SHP77 (cell line): ENCODE measurements at regions not wholly inside any gene's neighbourhood (a gene's known extent, or its start where the extent isn't known, plus 50 kb on each side); places are given as distances from the start of the nearest gene placed in this dataset.

Experiments
- DNase-seq, 2 experiments: peaks; one replicate each; lab custom pipeline; 2025; lab: John Stamatoyannopoulos, UW

DNA sequence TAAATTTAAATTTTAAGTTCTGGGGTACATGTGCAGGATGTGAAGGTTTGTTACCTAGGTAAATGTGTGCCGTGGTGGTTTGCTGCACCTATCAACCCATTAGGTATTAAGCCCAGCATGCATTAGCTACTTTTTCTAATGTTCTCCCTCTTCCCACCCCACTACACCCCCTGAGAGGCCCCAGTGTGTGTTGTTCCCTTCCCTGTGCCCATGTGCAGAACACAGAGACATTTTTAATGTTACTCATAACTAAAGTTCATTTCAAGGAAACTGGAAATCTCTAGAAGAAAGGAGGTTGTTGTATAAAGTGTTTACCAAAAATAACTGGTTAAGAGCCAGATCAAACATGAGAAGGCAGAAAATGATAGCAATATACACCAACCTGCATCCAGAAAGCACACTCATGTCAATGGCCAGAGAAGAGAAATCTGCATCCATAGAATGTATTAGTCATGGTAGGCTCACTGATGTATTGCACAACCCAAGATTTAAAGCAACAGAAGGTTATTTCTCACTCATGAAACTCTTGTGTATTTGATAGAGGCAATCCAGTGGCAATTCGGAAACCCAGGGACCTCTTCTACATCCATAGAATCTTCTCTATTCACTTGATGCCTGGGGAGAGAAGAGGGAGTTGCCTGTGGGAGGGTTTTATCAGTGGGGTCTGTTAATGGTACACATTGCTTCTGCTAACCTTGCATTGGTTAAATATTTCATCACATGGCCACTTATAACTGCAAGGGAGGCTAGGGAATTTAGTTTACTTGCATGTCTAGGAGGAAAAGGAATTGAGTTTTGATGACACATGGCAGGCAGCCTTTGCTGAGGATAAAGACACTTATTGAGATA is 321.9 kb upstream of the RASGRP1 start:
- DNase-seq: no peak

GRCh38 chr15:38888701-38889221 is 324.1 kb upstream of the RASGRP1 start:
- DNase-seq: no peak

DNA sequence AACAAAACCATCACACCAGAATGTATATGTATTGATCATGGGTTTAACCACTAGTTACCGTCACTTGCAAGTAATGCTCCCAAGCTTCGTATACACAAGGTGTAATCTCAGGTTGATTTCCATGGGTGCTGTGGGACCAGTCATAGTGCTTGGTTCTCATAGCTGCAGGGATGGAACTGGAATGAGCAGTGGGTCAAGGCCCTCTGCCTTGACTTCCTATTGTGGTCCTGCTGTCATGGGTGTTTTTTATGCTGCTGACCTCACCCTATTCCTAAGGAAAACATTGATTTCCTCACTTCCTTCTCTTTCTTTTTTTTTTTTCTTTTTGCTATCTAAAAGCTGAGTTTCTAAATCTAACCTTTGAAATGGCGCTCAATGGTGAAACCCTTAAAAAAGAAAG is 325.6 kb upstream of the RASGRP1 start:
- DNase-seq: no peak

- DNase-seq: no peak
Measured at GRCh38 chr15:38893925-38894242, 329.3 kb upstream of the RASGRP1 start.

GRCh38 chr15:38894243-38894948 is 329.8 kb upstream of the RASGRP1 start:
- DNase-seq: no peak

GRCh38 chr15:38895326-38896255 is 331.0 kb upstream of the RASGRP1 start:
- no peak for DNase-seq

DNA sequence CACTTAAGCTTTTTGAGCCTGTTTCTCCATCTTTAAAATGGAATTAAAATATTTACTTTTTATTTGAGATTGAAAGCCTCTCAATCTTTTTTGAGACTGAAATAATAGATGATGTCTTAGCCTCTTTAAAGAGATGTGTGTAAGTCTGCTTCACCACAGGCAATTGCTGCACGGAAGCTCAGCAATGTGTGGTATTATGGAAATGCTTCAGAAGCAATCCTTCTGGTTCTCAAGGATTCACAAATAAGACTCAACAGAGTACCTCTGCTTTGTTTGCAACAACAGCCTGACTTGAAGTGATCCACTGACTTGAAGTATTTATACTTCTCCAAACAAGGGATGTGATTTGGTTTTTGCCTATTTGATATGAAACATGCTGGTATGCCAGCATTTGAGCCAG is 332.0 kb upstream of the RASGRP1 start:
- DNase-seq: no peak

DNA sequence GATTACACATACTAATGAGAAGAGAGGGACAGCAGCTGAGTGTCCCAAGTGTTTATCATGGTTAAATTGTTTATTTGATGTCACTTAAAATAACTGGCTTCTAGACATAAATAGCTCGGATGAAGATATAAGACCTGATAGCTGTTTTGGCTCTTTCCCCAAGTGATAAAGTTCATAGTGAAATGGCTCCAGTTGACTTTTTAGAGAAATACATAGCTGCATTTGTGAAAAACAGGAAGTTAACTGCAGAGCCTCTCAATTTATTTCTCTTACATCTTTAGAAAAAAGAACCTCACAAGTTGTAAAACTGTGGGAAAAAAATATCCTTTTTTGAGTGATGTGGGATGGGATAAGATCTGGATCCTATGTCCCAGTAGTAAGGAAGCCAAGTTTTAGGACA is 332.9 kb upstream of the RASGRP1 start:
- DNase-seq: no peak

DNA sequence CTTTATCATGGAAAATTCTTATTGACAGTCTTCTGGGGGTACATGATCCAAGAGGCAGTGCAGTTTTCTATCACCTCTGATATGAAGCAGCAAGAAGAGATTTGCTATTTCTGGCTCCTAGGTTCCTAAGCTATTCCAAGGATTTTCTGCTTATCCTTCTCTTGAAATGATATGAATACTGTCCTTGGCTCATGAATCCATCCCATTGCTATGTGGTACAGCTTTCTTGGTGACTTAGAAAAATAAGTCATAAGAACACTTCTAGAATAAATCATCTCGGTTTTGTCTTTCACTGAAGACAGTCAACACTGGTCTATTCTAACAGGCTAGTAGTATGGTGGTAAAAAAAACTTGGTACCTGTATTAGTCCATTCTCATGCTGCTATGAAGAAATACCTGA is 333.6 kb upstream of the RASGRP1 start:
- DNase-seq: no peak

DNA sequence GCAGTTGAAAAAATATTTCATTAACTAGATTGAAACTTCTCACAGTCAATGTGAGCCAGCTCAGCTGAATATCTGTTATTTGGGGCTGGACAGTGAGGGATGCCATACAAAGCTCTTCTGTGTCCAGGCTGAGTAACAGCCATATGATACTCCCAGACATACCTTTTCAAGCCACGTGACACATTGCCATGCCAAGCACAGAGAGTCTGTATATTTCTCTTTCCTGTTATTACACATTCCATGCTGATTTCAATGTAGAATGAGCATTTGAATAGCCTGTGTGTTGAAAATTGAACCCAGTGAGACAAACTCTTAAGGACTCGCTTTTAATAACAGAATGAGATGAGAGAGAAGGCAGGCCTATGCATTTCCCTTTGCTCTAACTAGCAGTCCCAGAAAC is 334.7 kb upstream of the RASGRP1 start:
- DNase-seq: no peak

DNA sequence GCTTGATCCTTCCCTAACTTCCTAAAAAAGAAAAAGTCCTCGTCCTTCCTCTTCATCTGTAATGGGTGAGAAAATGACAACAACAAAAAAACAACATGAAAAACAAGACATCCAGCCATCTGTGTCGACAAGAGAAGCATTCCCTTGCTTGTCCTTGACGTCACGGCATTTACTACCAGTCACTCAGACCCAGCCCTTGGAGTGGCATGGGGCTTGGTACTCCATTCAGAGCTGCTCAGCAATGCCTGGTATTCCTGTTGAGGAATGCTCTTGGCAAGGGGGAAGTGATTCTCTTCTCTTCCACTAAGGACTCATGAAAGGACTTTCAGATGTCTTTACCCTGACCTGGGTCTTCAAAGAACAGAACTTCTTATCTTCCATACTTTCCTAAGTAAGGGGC is 339.7 kb upstream of the RASGRP1 start:
- DNase-seq: no peak

GRCh38 chr15:38905632-38906031 is 341.0 kb upstream of the RASGRP1 start:
- DNase-seq: no peak

DNA sequence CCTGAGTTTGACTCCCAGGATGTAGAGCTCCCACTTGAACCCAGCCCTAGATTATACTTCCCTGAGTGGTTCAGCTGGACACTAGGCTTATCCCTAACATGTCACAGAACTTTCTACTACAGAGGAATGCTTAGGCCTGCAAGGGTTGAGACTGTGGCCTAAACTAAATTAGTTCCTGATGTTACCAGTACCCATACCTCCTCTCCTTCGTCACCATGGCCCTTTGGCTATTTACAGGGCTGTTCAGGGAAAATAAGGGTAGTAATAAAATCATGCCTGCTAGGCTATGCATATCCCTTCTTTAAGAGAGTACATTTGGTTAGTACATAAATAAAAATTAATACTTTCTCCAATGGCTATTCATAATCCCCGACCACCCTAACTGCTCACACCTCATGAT is 356.4 kb upstream of the RASGRP1 start:
- DNase-seq: no peak

GRCh38 chr15:38921471-38921870 is 356.9 kb upstream of the RASGRP1 start:
- DNase-seq: no peak

GRCh38 chr15:38928431-38928830 is 363.8 kb upstream of the RASGRP1 start:
- no peak for DNase-seq

DNA sequence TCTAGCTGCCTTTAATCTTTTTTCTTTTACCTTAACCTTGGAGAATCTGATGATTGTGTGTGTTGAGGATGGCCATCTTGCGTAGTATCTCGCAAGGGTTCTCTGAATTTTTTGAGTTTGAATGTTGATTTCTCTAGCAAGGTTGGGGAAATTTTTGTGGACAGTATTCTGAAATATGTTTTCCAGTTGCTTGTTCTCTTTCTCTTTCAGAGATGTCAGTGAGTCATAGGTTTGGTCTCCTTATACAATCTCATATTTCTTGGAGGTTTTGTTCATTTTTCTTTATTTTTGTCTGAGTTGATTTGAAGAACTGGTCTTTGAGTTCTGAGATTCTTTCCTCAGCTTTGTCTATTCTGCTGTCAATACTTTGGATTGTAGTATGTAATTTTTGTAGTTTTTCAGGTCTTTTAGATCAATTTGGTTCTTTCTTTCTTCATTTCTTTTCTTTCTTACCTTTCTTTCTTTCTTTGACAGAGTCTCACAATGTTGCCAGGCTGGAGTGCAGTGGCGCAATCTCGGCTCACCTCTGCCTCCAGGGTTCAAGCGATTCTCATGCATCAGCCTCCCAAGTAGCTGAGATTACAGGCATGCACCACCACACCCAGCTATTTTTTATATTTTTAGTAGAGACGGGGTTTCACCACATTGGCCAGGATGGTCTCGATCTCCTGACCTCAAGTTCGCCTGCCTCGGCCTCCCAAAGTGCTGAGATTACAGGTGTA is 366.4 kb upstream of the RASGRP1 start:
- no peak for DNase-seq

- peak; percentile 3 to 44 for DNase-seq
Measured at GRCh38 chr15:38941399-38941953, 376.9 kb upstream of the RASGRP1 start.

GRCh38 chr15:38944536-38944935 is 379.9 kb upstream of the RASGRP1 start:
- DNase-seq: no peak

- no peak for DNase-seq
Measured at GRCh38 chr15:38945551-38946298, 381.1 kb upstream of the RASGRP1 start.

DNA sequence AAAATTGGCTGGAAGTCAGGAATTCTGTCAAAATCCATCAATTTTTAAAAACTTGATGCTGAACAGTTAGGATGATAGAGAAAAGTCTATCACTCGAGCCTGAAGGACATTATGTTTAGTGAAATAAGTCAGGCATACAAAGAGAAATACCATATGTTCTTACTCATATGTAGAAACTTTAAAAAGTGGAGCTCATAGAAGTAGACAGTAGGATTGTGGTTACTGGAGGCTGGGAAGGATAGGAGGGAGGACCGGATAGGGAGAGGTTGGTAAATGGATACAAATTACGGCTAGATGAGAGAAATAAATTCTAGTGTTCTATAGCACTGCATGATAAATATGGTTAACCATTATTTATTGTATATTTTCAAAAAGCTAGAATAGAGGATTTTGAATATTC is 389.5 kb upstream of the RASGRP1 start:
- DNase-seq: no peak

GRCh38 chr15:38961456-38961855 is 396.8 kb upstream of the RASGRP1 start:
- no peak for DNase-seq
